ENCODE measurements at regions not wholly inside any gene's neighbourhood (a gene's known extent, or its start where the extent isn't known, plus 50 kb on each side); places are given as distances from the start of the nearest gene placed in this dataset.

GRCh38 chr2:120949957-120950590 is 214.4 kb downstream of the GLI2 start:
- TF ChIP-seq, protein P1, sequence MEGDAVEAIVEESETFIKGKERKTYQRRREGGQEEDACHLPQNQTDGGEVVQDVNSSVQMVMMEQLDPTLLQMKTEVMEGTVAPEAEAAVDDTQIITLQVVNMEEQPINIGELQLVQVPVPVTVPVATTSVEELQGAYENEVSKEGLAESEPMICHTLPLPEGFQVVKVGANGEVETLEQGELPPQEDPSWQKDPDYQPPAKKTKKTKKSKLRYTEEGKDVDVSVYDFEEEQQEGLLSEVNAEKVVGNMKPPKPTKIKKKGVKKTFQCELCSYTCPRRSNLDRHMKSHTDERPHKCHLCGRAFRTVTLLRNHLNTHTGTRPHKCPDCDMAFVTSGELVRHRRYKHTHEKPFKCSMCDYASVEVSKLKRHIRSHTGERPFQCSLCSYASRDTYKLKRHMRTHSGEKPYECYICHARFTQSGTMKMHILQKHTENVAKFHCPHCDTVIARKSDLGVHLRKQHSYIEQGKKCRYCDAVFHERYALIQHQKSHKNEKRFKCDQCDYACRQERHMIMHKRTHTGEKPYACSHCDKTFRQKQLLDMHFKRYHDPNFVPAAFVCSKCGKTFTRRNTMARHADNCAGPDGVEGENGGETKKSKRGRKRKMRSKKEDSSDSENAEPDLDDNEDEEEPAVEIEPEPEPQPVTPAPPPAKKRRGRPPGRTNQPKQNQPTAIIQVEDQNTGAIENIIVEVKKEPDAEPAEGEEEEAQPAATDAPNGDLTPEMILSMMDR (IDR thresholded peaks at IDR 0.05) = no peak
- TF ChIP-seq CEBPB (IDR thresholded peaks at IDR 0.05) (no peak), RAD21 (conservative IDR thresholded peaks at IDR 0.05 in 1 of 2, IDR thresholded peaks at IDR 0.05 in 1 of 2) (no peak), EP300 (IDR thresholded peaks at IDR 0.05) (no peak), MYC (IDR thresholded peaks at IDR 0.05; ENCODE audit: borderline replicate concordance, low read length) (no peak), USF2 (IDR thresholded peaks at IDR 0.05) (no peak), RFX5 (IDR thresholded peaks at IDR 0.05) (no peak), ZFP36 (IDR thresholded peaks at IDR 0.05; ENCODE audit: borderline replicate concordance, partially characterized antibody) (no peak)
- TF ChIP-seq, protein P2, sequence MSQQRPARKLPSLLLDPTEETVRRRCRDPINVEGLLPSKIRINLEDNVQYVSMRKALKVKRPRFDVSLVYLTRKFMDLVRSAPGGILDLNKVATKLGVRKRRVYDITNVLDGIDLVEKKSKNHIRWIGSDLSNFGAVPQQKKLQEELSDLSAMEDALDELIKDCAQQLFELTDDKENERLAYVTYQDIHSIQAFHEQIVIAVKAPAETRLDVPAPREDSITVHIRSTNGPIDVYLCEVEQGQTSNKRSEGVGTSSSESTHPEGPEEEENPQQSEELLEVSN (IDR thresholded peaks at IDR 0.05; ENCODE audit: borderline replicate concordance, low read depth) = no peak
